SK-N-SH (cell line): ENCODE measurements at regions not wholly inside any gene's neighbourhood (a gene's known extent, or its start where the extent isn't known, plus 50 kb on each side); places are given as distances from the start of the nearest gene placed in this dataset.

Source experiments
- CTCF ChIP-seq: fragments of 200-600 bp; sonication (generic); IDR thresholded peaks from 2 replicates; pipeline ENCODE4 v1.6.1; 2017; ENCODE audit warnings: antibody characterized with exemption, mild to moderate bottlenecking, moderate library complexity
- ELF1 ChIP-seq: IDR thresholded peaks from 2 replicates; pipeline ENCODE4 v1.4.0; 2012
- EZH2phosphoT487 ChIP-seq: fragments of 200-600 bp; sonication (generic); IDR thresholded peaks from 2 replicates; pipeline ENCODE4 v1.6.1; 2017; ENCODE audit warnings: low read depth, mixed run types, mild to moderate bottlenecking, antibody characterized with exemption, moderate library complexity, borderline replicate concordance
- FOXM1 ChIP-seq: IDR thresholded peaks from 2 replicates; pipeline ENCODE4 v1.4.0; 2012; ENCODE audit warnings: low read depth, mild to moderate bottlenecking
- GATA2 ChIP-seq: sonication (generic); formaldehyde crosslinking; IDR thresholded peaks from 2 replicates; pipeline ENCODE4 v1.5.0; 2020; ENCODE audit warnings: mild to moderate bottlenecking, missing genetic modification reagents
- JUND ChIP-seq: IDR thresholded peaks from 2 replicates; pipeline ENCODE4 v1.4.0; 2012
- MAX ChIP-seq: IDR thresholded peaks from 2 replicates; pipeline ENCODE4 v1.4.0; 2012; ENCODE audit warnings: low read depth
- MEF2A ChIP-seq: IDR thresholded peaks from 2 replicates; pipeline ENCODE4 v1.4.0; 2012; ENCODE audit warnings: low read depth, borderline replicate concordance
- NFIC ChIP-seq: IDR thresholded peaks from 2 replicates; pipeline ENCODE4 v1.4.0; 2012; ENCODE audit warnings: borderline replicate concordance
- NRF1 ChIP-seq: IDR thresholded peaks from 2 replicates; pipeline ENCODE4 v1.6.1; 2012; ENCODE audit warnings: low read depth, mild to moderate bottlenecking, low read length
- POLR2AphosphoS5 ChIP-seq: IDR thresholded peaks from 2 replicates; pipeline ENCODE4 v1.6.1; 2012; ENCODE audit warnings: low read depth, low read length
- REST ChIP-seq: IDR thresholded peaks from 2 replicates; pipeline ENCODE4 v1.6.1; 2012; ENCODE audit warnings: mild to moderate bottlenecking, low read depth, low read length, moderate library complexity
- TAF1 ChIP-seq: IDR thresholded peaks from 2 replicates; pipeline ENCODE4 v1.6.1; 2012; ENCODE audit warnings: low read depth, mild to moderate bottlenecking, low read length, moderate library complexity, borderline replicate concordance

- TF ChIP-seq NFIC, result no peak
- TF ChIP-seq CTCF, result no peak
- no peak for TF ChIP-seq JUND
- no peak for TF ChIP-seq POLR2AphosphoS5
- TF ChIP-seq EZH2phosphoT487, result no peak
- no peak for TF ChIP-seq MEF2A
- TF ChIP-seq TAF1, result no peak
- TF ChIP-seq MAX, result no peak
- TF ChIP-seq NRF1, result no peak
- no peak for TF ChIP-seq REST
- no peak for TF ChIP-seq ELF1
- TF ChIP-seq GATA2, result no peak
- TF ChIP-seq FOXM1, result no peak
These were observed 318.1 kb upstream of the NECTIN3 start for GRCh38 chr3:110753516-110753915.
